ENCODE measurements at regions not wholly inside any gene's neighbourhood (a gene's known extent, or its start where the extent isn't known, plus 50 kb on each side); places are given as distances from the start of the nearest gene placed in this dataset.

GRCh38 chr20:57810511-57811373 lies 100.9 kb upstream of the PMEPA1 start:
- ATAC-seq (no peak), DNase-seq (peak in 1 of 3 donors; percentile 45)
- intact Hi-C loops (cut with DNase I) = no loop called here
- WGBS = 82% methylated on average over 26 of the region's 26 CpGs
- Histone ChIP-seq H3K9me3 (ENCODE audit: control insufficient read depth, low read length) (no peaks in the 10 kb centered on the region), H3K27ac (ENCODE audit: low read length) (no peak overlapping the region), H3K27me3 (ENCODE audit: control insufficient read depth, insufficient read depth) (no peaks in the 10 kb centered on the region), H3K4me3 (ENCODE audit: low read length) (no peak overlapping the region), H3K4me1 (ENCODE audit: control insufficient read depth, insufficient read depth, low read length) (peaks cover 3% of the 10 kb centered on the region)

- Histone ChIP-seq H3K27ac (ENCODE audit: low read length) (no peak overlapping the region), H3K27me3 (ENCODE audit: control insufficient read depth, insufficient read depth) (no peaks in the 10 kb centered on the region), H3K4me1 (ENCODE audit: control insufficient read depth, insufficient read depth, low read length) (peaks cover 3% of the 10 kb centered on the region), H3K4me3 (ENCODE audit: low read length) (no peak overlapping the region), H3K9me3 (ENCODE audit: control insufficient read depth, low read length) (no peaks in the 10 kb centered on the region)
- intact Hi-C loops (cut with DNase I) = no loop called here
- DNase-seq (peak in 1 of 3 donors; percentile 37), ATAC-seq (peak in 1 of 2 donors; percentile 40)
- 57% methylated on average over 14 of the region's 14 CpGs for WGBS
Measured at GRCh38 chr20:57809661-57810172, 99.9 kb upstream of the PMEPA1 start.

DNA sequence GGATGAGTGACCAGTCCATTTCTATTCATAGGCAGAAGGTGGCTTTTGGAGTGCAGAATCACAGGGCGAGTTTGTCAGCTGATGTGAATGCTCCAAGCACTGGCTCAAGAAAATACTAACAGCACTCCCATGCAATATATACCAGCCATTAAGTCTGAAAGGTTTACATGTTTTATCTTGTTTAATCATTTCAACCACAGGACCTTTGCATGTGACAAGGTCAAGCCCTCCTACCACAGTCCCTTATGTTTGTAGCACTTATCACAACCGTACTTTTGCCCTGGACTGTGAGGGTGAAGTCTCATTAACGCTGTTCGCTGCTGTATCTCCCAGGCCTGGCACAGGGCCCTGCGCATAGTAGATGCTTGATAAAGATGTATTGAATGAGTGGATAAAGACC lies 99.3 kb upstream of the PMEPA1 start:
- DNase-seq (no peak), ATAC-seq (no peak)
- peaks cover 3% of the 10 kb centered on the region for H3K4me1 ChIP-seq (ENCODE audit: control insufficient read depth, insufficient read depth, low read length)
- no peak overlapping the region for H3K4me3 ChIP-seq (ENCODE audit: low read length)
- no peaks in the 10 kb centered on the region for H3K27me3 ChIP-seq (ENCODE audit: control insufficient read depth, insufficient read depth)
- intact Hi-C loops (cut with DNase I) = no loop called here
- 78% methylated on average over 5 of the region's 5 CpGs for WGBS
- H3K27ac ChIP-seq (ENCODE audit: low read length) = no peak overlapping the region
- no peaks in the 10 kb centered on the region for H3K9me3 ChIP-seq (ENCODE audit: control insufficient read depth, low read length)

DNA sequence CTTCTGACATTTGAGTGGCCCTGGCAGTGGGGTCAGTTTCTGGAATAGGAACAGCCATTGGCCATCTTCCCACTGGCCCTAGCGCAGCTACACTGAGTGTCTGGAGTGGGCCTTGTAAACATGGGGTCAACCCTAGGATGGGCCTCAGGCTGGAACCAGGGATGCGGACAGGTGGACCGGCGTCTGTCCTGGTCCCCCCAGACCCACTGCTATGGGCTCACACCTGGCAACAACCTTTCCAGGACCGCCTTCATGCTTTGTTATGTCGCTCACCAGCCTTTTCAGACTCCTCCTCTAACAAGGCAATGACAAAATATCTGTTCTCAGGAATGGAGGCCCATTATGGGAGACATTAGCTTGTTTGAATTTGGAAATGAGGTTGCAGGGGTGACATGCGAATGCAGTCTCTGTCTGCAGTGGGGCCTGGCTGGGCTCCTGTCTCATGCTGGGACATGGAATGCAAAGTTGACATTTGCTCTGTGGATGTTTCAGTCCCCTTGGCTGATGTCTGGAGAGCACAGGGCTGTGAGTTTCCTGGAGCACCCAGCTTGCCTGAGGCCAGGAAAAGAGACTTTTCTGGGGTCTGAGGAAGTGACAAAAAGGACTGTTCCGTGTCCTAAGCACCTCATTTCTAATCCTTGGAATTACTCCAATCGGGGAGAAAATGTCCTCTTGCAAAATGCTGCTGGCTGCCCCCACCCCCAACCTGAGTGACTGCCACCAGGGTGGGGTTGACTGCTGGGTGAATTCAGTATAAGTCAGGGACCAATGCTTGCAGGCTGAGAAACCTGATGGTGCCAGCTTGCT lies 98.7 kb upstream of the PMEPA1 start:
- no peak overlapping the region for H3K27ac ChIP-seq (ENCODE audit: low read length)
- DNase-seq = no peak
- no peak overlapping the region for H3K4me3 ChIP-seq (ENCODE audit: low read length)
- H3K9me3 ChIP-seq (ENCODE audit: control insufficient read depth, low read length) = no peaks in the 10 kb centered on the region
- 84% methylated on average over 9 of the region's 9 CpGs for WGBS
- H3K27me3 ChIP-seq (ENCODE audit: control insufficient read depth, insufficient read depth) = no peaks in the 10 kb centered on the region
- ATAC-seq = no peak
- intact Hi-C loops (cut with DNase I) = no loop called here
- peaks cover 3% of the 10 kb centered on the region for H3K4me1 ChIP-seq (ENCODE audit: control insufficient read depth, insufficient read depth, low read length)

DNA sequence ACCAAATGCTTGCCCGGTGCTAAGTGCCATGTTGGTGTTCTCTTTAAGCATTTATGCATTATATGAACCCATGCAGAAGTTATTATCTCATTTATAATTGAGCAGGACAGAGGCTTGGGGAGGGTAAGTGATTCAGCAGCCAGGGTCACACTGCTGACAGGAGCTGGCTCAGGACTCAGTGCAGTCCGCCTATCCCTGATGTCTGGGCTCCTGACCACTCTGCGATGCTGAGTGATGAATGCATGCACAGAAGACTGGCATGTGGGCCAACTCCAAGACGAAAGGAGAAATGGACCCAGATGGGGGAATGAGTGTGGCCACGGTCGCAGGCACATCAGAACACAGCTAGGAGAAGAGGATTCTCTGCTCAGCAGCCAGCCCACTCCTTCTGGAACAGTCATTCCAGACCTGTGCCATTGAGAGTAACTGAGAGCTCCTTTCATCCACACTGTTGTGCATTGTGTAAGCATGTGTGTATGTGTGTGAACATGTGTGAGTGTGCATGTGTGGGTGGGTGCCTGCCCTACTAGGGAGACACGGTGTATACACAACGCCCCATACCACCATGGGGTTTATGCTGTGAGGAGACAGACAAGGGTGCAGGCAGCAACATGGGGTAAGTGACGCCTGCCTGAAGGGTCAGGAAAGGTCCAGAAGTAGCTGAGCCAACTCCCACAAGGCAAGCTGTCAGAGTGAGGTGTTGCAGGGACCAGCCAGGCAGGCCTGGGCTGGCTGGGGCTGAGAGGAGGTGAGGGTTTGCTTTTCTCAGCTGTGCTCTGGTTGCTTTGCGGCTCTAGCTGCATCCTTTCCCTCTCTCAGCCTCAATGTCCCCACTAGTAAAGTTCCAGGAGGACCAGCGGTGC lies 97.8 kb upstream of the PMEPA1 start:
- H3K27me3 ChIP-seq (ENCODE audit: control insufficient read depth, insufficient read depth) = no peaks in the 10 kb centered on the region
- 68% methylated on average over 11 of the region's 11 CpGs for WGBS
- intact Hi-C loops (cut with DNase I) = no loop called here
- ATAC-seq = peak; percentile 61 to 68
- peaks cover 3% of the 10 kb centered on the region for H3K4me1 ChIP-seq (ENCODE audit: control insufficient read depth, insufficient read depth, low read length)
- no peaks in the 10 kb centered on the region for H3K9me3 ChIP-seq (ENCODE audit: control insufficient read depth, low read length)
- H3K4me3 ChIP-seq (ENCODE audit: low read length) = no peak overlapping the region
- DNase-seq = no peak
- H3K27ac ChIP-seq (ENCODE audit: low read length) = no peak overlapping the region

DNA sequence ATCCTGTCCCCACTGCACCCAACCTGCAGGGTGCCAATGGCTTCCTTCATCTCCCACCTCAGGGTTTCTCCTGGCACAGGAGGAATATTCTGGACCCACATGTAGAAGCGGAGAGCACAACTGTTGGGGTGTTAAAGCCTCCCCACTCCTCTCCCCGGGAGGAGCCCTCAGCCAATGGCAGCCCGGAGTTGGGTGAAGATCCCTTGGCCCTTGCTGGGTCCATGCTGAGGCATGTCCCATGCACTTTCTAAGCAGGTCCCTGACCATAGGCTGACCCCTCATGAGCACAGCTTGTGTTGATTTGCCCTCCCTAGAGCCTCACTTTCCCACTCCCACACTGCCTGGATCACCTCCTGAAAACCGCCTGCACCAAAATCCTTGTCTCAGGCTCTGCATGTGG lies 97.2 kb upstream of the PMEPA1 start:
- intact Hi-C loops (cut with DNase I) = no loop called here
- Histone ChIP-seq H3K4me1 (ENCODE audit: control insufficient read depth, insufficient read depth, low read length) (peaks cover 3% of the 10 kb centered on the region), H3K27ac (ENCODE audit: low read length) (no peak overlapping the region), H3K9me3 (ENCODE audit: control insufficient read depth, low read length) (no peaks in the 10 kb centered on the region), H3K27me3 (ENCODE audit: control insufficient read depth, insufficient read depth) (no peaks in the 10 kb centered on the region), H3K4me3 (ENCODE audit: low read length) (no peak overlapping the region)
- WGBS = 97% methylated on average over 4 of the region's 4 CpGs
- ATAC-seq (no peak), DNase-seq (no peak)

- H3K27me3 ChIP-seq (ENCODE audit: control insufficient read depth, insufficient read depth) = no peaks in the 10 kb centered on the region
- DNase-seq (no peak), ATAC-seq (no peak)
- H3K4me1 ChIP-seq (ENCODE audit: control insufficient read depth, insufficient read depth, low read length) = peaks cover 3% of the 10 kb centered on the region
- no peaks in the 10 kb centered on the region for H3K9me3 ChIP-seq (ENCODE audit: control insufficient read depth, low read length)
- H3K4me3 ChIP-seq (ENCODE audit: low read length) = no peak overlapping the region
- 91% methylated on average over 6 of the region's 6 CpGs for WGBS
- H3K27ac ChIP-seq (ENCODE audit: low read length) = no peak overlapping the region
- intact Hi-C loops (cut with DNase I) = no loop called here
Measured at GRCh38 chr20:57806476-57806875, 96.7 kb upstream of the PMEPA1 start.

- H3K27me3 ChIP-seq (ENCODE audit: control insufficient read depth, insufficient read depth) = no peaks in the 10 kb centered on the region
- no peak overlapping the region for H3K27ac ChIP-seq (ENCODE audit: low read length)
- 85% methylated on average over 5 of the region's 5 CpGs for WGBS
- intact Hi-C loops (cut with DNase I) = no loop called here
- no peak overlapping the region for H3K4me3 ChIP-seq (ENCODE audit: low read length)
- H3K4me1 ChIP-seq (ENCODE audit: control insufficient read depth, insufficient read depth, low read length) = peaks cover 3% of the 10 kb centered on the region
- no peaks in the 10 kb centered on the region for H3K9me3 ChIP-seq (ENCODE audit: control insufficient read depth, low read length)
- DNase-seq (no peak), ATAC-seq (no peak)
Measured at GRCh38 chr20:57805747-57806146, 95.9 kb upstream of the PMEPA1 start.

DNA sequence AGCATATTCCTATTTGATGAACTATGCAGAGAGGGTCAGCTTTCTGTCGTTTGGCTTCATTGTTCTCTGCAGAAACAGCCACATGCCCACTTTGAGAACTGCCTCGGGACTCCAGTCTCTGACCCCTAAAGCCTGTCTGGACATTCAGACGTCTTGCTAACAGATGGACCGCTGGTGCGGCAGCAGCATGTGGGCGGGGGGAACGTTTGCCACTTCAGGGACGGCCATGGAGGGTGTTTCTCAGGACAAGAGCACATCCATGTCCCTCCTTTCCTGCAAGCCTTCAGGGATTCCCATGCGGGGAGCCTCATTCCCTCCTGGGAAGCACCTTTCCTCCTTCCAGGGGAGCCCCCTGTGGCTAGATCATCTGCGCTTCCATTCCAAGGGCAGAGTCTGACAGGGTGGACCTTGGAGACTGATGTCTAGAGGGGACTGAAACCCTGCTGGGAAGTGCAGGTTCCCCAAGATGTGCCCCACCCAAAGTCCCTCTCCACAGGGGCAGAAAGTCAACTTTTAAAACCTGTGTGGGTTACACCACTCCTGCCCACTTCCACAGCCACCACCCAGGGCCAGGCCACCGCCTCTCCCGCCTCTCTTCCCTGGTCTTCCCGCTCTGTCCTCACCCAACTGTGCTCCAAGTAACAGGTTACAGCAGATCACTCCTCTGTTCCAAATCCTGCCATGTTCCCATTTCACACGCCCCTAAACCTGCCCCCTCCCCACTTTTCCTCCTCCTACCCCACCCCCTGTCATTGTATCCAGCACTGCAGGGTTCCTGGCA lies 94.8 kb upstream of the PMEPA1 start:
- H3K27ac ChIP-seq (ENCODE audit: low read length) = no peak overlapping the region
- intact Hi-C loops (cut with DNase I) = no loop called here
- peaks cover 3% of the 10 kb centered on the region for H3K4me1 ChIP-seq (ENCODE audit: control insufficient read depth, insufficient read depth, low read length)
- H3K9me3 ChIP-seq (ENCODE audit: control insufficient read depth, low read length) = no peaks in the 10 kb centered on the region
- WGBS = 67% methylated on average over 14 of the region's 14 CpGs
- H3K27me3 ChIP-seq (ENCODE audit: control insufficient read depth, insufficient read depth) = no peaks in the 10 kb centered on the region
- DNase-seq (no peak), ATAC-seq (no peak)
- H3K4me3 ChIP-seq (ENCODE audit: low read length) = no peak overlapping the region

- 86% methylated on average over 10 of the region's 10 CpGs for WGBS
- Histone ChIP-seq H3K27ac (ENCODE audit: low read length) (no peak overlapping the region), H3K4me3 (ENCODE audit: low read length) (no peak overlapping the region), H3K27me3 (ENCODE audit: control insufficient read depth, insufficient read depth) (no peaks in the 10 kb centered on the region), H3K9me3 (ENCODE audit: control insufficient read depth, low read length) (no peaks in the 10 kb centered on the region), H3K4me1 (ENCODE audit: control insufficient read depth, insufficient read depth, low read length) (peaks cover 3% of the 10 kb centered on the region)
- DNase-seq = no peak
- intact Hi-C loops (cut with DNase I) = no loop called here
- no peak for ATAC-seq
Measured at GRCh38 chr20:57803508-57804005, 93.7 kb upstream of the PMEPA1 start.
